CD4-positive, alpha-beta T cell treated with Interleukin-2 at 100 ng/mL for 4 hours (primary cell): ENCODE measurements at regions not wholly inside any gene's neighbourhood (a gene's known extent, or its start where the extent isn't known, plus 50 kb on each side); places are given as distances from the start of the nearest gene placed in this dataset.

Source experiments
- DNase-seq: peaks from one replicate; pipeline ENCODE4 v3.0.0-alpha.2; 2020; ENCODE audit warnings: low spot score

- DNase-seq, result no peak
These were observed 364.7 kb upstream of the DYNLRB2 start for GRCh38 chr16:80176114-80176513.

- DNase-seq, result no peak
These were observed 365.8 kb upstream of the DYNLRB2 start for GRCh38 chr16:80175011-80175410.

- DNase-seq, result no peak
These were observed 366.4 kb upstream of the DYNLRB2 start for GRCh38 chr16:80174416-80174815.

GRCh38 chr16:80171746-80172145, 369.0 kb upstream of the DYNLRB2 start:
- no peak for DNase-seq

GRCh38 chr16:80171199-80171598, 369.6 kb upstream of the DYNLRB2 start:
- no peak for DNase-seq

- DNase-seq, result no peak
These were observed 373.0 kb upstream of the DYNLRB2 start for GRCh38 chr16:80167657-80168390.

GRCh38 chr16:80166082-80166481, 374.7 kb upstream of the DYNLRB2 start:
- DNase-seq, result no peak

GRCh38 chr16:80164966-80165550, 375.7 kb upstream of the DYNLRB2 start:
- DNase-seq, result no peak

GRCh38 chr16:80163339-80163738, 377.5 kb upstream of the DYNLRB2 start:
- DNase-seq, result no peak

- no peak for DNase-seq
These were observed 378.7 kb upstream of the DYNLRB2 start for GRCh38 chr16:80161799-80162739.

- DNase-seq, result no peak
These were observed 382.0 kb upstream of the DYNLRB2 start for GRCh38 chr16:80158766-80159165.

- no peak for DNase-seq
These were observed 389.1 kb upstream of the DYNLRB2 start for GRCh38 chr16:80151722-80152111.

- DNase-seq, result no peak
These were observed 389.6 kb upstream of the DYNLRB2 start for GRCh38 chr16:80150978-80151721.

- no peak for DNase-seq
These were observed 392.0 kb upstream of the DYNLRB2 start for GRCh38 chr16:80148826-80149225.

GRCh38 chr16:80147026-80147655, 393.7 kb upstream of the DYNLRB2 start:
- no peak for DNase-seq

- DNase-seq, result no peak
These were observed 396.6 kb upstream of the DYNLRB2 start for GRCh38 chr16:80144191-80144590.

GRCh38 chr16:80142940-80143339, 397.9 kb upstream of the DYNLRB2 start:
- no peak for DNase-seq

- no peak for DNase-seq
These were observed 398.5 kb upstream of the DYNLRB2 start for GRCh38 chr16:80142281-80142680.

GRCh38 chr16:80129791-80130190, 411.0 kb upstream of the DYNLRB2 start:
- DNase-seq, result no peak

GRCh38 chr16:80125677-80126076, 415.1 kb upstream of the DYNLRB2 start:
- no peak for DNase-seq

GRCh38 chr16:80123189-80123588, 417.6 kb upstream of the DYNLRB2 start:
- DNase-seq, result no peak

- no peak for DNase-seq
These were observed 418.7 kb upstream of the DYNLRB2 start for GRCh38 chr16:80122115-80122514.
